CMK (cell line): ENCODE measurements at regions not wholly inside any gene's neighbourhood (a gene's known extent, or its start where the extent isn't known, plus 50 kb on each side); places are given as distances from the start of the nearest gene placed in this dataset.
"Not testable (repeated sequence)": the region's sequence is repeated elsewhere in the genome, so short reads cannot be mapped to it uniquely, and the experiment has no call there.

ENCODE experiments used
- DNase-seq: peaks from one replicate; pipeline ENCODE4 v3.0.0-alpha.2; 2010; ENCODE audit warnings: low read depth

DNA sequence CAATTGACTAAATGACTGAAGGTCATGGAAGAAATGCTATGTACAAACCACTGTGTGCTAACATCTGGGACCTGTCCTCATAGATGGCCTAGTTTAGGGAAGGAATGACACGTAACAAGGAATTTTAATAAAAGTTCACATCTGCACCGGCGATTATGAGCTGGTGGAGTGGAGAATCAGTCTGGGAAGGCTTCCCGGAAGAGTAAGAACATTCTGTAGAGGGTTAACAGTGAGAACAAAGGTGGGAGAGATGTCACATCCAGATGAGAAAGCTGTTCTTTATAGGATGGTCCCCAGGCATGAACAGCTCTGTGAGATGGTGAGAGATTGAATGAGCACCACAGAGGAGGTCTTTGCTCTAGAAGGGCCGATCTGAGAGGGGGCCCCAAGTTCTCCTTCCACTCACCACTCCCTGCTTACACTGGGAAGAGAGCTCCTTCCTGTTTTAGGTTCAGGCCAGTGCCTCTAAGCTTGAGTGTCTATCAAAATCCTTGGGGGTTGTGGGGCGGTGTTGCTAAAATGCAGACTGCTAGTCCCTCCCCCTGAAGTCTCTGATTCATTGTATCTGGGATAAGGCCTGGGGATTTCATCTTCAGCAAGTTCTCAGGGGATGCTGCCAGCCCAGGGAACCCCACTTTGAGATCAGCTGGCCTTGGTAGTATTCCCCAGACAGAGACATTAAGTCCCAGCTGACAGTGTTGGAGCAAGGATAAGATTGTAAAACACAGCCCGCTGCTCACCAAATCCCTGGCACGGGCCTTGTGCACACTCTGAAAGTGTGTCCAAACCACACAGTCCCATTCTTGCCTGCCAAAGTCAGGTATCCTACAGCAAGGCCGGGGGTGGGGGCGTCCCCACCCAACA is 294.7 kb upstream of the MAF start:
- no peak for DNase-seq

DNA sequence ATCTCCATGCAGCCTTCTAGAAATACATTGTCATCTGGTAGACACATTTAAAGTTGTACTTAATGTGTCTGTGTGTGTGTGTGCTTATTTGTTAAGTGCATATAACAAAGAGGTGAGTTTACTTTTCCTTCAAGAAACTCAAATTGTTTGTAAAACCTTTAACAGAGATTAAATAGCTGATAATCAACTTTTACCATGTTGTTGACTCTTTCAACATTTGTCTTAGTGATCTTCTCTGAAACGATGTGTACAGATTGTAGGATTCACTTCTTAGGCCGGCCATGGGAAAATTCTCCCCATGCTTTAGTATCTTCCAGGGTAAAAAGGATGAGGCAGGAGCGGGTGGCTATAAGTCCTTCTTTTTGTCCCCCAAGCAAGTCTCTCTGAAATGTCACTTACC is 292.9 kb upstream of the MAF start:
- no peak for DNase-seq

DNA sequence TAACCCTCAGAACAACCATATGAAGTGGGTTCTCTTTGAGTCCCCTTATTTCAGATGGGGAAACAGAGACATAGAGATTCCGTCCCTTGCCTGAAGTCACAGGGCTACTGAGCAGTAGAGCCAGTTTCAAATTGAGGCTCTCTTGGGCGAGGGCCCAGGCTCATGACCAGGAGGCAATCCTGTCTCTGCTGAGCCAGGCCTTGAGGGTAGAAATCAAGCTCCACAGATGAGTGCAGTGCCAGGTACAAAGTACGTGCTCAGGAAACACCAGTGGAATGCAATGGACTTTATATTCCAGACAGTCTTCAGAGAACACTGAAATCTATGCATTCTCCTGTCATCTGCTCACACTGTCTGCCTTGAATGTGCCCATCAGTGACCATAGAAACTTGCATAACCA is 291.7 kb upstream of the MAF start:
- no peak for DNase-seq

DNA sequence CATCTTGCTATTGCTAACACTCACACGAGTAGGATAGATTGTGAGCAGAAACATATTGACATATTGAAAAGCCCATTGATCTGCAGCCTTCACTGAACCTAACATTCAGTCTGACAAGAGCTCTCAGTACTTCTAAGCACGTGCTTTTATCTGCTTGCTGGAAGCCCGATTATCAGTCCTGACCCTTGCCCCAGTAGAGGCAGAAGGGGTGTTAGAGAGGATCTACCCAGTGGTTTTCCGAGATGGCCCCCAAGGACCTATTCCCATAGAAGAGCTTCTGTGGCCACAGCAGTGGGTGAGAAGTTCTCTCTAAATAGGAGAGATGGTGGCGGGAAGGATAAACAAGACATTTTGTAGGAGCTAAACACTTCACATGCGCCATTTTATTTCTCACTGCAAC is 290.9 kb upstream of the MAF start:
- no peak for DNase-seq

DNA sequence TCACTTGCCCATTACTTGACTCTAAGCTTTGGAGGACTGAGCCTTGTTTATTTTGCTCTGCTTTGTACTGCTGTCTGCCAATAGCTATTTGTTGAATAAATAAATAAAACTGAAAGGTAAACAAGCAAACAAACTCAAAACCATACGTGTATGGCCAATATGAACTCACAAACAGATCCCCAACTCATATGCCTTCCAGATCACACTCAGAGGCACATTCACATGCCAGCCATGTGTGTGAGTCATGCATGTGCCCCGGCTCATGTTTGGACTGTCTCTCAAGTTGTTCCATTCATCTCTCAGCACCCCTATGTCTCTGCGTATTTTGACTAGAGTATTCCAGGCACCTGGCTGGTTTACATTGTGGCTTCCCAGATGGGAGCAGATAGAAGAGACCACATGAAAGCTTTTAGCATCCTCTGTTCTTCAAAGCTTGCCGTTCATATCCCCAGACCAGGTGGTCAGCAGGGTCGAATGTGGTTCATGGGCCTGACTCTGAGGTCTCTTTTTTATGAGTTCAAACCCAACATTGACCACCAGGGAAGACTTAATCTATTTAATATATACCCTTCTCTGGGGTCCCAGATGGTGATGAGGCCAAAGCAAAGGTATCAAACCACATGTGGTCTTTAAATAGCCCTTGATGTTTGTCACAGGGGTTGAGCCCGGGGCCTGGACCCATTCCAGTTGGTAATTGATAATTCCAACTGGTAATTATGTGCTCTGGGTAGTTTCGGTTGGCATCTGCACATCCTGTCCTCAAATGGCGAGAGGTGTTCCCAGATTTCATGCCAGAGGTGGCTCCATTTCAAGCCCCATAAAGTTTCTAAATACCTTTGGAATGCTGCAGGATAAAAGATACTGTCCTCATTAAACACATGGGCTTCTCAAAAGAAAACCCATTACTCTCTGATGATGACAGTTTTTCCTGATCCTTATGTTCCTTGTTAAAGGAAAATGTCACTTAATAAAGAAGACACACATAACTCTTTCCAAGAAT is 287.3 kb upstream of the MAF start:
- no peak for DNase-seq

DNA sequence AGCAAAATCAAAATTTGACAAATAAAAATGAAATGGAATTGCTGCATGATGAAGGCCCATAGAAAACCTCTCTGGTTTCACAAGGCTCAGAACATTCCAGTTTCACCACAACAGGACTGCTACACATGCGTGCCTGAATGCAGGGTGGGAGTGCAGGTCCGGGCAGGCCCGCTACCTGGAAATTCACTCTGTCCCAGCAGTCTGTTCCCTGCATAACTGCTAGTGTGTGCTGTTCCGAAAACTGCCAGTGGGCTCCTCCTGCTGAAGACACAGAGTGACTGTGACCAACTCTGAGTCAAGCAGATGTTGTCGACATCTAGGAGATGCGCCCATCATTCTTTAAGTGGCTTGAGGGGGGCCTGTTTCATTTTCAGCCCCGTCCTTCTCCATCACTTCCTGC is 284.8 kb upstream of the MAF start:
- no peak for DNase-seq

DNA sequence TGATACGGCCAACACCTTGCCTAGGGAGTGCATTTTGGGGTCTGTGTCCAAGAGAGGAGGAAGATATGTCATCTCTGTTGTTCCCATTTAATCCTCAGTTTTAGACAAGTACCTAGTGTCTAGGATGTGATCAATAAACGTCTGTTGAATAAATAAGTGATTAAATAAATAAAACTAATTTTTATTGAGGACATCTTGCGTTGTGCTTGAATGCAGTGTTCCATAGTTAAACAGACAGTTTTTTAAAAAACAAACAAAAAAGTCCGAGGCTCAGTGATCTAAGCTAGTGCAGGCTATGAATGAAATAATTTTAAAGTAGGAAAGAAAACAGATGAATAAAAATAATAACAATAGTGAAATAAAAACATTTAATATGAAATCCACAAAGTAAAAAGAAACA is 283.0 kb upstream of the MAF start:
- no peak for DNase-seq

DNA sequence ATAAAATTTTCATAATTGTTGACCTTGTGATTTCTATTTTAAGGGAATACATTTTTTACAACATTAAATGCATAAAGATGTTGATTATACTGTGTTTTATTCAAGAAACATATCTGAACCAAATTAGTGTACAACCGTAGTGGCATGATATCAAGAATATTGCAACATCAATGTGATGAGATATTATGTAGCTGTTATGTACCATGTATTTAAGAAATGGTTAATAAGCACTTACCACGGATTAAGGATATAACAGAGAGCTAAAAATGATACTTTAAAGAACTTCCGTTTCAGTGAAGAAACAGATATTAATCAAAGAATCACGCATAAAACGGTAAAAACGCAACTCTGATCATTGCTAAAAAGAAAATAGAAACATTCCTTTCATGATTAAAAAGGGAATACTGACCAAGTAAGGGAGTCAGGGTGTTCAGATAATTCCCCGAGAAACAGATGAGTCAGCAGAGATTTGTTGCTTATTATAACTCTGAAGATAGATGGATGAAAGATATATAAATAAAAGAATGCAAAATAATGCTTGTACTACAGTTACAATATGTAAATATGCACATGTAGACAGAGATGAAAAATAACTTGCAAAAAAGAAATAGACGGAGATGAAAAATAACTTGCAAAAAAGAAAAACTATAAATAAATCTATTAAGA is 281.9 kb upstream of the MAF start:
- DNase-seq, result no peak

DNA sequence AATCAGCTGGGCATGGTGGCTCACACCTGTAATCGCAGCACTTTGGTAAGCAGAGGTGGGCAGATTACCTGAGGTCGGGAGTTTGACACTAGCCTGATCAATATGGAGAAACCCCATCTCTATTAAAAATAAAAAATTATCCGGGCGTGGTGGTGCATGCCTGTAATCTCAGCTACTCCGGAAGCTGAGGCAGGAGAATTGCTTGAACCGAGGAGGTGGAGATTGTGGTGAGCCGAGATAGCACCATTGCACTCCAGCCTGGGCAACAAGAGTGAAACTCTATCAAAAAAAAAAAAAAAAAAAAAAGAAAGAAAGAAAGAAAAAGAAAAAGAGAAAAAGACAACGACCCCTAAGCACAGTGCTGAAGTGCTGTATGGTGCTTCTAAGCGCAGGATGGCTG is 280.6 kb upstream of the MAF start:
- not testable (repeated sequence) for DNase-seq

DNA sequence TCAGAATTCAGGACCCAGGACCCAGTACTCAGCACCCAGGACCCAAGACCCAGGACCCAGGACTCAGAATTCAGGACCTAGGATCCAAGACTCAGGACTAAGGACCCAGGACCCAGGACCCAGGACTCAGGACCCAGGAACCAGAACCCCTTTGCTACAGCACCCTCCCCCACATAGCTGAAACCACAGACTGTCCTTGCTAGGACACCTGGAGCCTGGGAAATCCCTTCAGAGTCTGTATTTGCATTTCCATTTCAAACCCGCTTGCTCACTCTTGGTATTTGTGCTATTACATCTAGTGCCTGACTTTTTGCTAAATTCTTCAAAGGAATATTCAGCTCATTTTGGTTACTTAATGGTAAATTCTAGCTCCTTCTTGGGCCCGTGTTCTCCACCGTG is 275.8 kb upstream of the MAF start:
- DNase-seq, result no peak

DNA sequence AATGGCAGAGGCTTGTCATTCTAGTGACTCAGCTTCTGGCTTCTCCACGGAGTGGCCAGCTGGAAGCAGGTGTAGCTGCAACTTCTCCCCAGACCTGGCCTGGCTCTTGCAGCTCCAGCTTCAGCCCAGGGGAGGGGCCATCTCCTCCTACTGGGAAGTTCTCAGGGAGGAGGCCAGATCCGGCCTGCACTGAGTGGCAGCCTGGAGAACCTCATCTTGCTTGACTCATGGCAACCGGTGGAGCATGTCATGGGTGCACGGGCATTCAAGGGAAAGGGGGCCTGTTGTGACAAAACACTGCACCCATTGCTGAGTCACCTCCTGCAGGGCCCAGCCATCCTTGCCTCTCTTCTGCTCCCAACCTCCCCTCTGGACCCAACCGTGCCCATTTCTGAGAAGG is 273.9 kb upstream of the MAF start:
- no peak for DNase-seq

DNA sequence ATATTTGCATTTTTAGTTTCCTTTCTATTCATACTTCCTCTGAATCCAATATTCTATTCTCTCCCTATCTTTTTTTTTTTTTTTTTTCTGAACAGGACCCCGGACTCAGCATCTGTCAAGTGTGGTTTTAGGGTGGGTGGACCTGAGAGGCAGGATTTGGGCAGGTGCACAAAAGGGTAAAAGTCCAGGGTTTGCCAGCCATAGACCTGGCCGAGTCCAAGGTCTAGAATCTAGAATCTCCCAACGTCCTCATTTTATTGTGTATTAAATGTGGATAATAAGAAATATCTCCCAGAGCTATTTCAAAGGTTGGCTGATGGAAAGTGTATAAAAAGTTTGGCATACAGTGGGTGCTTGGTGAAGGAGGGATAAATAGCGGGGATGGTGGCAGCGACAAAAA is 273.3 kb upstream of the MAF start:
- DNase-seq, result no peak

DNA sequence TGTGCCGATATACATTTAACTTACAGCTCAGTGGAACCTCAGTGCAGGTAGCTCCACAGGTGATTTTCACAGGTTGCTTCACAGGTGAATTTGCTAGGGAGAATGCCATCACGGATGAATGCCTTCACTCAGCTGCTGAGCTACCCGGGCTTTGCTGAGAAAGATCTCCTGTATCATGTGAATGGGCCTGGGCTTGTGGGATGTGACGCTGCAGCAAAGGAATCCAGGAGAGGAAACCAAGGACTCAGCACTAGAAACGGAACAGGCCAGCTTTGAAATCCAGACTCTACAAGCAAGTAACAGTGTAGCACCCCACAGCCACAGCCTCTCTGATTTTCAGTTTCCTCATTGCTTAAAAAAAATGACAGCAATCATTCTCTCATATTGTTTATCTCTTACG is 271.4 kb upstream of the MAF start:
- no peak for DNase-seq

DNA sequence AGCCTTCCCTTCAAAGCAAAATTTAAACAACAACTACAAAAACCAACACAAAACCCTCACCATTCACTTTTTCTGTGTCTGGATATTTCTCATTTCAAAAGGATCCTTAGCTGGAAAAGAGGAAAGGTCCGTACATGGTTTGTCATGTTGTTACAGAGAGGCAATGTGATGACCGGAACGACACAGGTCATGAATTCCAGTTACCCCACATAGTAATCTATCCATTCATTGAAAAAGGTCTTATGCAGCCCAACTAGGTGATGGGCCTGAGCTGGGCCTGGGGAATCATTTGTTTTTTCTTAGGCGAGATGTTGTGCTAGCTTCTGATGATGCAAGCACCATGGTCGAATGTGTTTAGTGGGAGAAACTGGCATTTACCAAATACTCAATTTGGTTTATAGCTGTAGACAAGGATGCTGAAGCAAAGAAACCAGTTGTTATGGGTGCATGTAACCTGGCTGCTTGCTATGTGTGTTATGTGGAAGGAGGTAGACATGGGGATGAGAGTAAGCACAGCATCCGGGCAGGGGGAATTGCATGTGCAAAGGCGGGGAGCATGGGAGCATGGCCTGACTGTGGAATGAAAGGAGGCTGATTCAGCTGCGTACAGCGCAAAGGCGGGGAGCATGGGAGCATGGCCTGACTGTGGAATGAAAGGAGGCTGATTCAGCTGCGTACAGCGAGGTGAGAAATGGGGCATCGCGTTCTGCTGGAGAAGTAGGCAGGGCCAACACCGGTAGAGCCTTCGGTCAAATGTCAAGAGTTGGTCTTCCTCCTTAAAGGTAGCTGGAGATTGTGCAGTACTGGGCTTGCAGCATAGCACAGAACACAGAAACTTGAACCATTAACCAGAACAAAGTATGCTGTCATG is 269.7 kb upstream of the MAF start:
- DNase-seq, result no peak

DNA sequence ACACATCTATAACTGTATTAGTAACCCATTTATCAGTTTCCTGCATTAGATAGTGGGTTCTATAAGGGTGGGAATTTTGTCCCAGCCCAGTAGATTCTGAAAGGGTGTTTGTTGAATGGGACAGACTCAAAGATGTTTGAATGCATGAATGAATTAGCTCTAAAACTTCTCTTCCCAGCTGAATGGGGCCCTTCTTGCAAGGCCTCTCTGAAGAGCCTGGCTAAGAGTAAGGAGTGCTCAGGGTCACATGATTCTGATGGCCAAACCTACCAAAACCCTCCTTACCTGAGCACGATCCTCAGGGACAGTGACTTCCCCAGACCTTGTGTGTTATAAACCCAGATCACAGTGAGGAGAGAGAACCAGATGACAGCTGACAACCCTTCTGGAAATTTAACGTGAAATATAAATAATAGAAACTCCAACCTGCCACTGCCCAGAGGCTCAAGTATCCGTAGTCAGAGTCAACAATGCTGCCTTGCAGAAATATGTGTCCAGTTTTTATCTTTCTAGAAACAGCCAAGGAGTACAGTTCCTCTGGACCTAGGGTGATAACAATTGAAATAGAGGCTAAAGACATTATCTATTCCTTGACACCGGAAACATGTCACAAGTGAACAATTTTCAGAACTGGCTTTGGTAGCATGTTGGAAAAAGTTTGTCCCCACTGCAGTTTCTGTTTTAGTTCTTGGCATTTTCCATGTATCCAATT is 268.9 kb upstream of the MAF start:
- DNase-seq, result no peak

DNA sequence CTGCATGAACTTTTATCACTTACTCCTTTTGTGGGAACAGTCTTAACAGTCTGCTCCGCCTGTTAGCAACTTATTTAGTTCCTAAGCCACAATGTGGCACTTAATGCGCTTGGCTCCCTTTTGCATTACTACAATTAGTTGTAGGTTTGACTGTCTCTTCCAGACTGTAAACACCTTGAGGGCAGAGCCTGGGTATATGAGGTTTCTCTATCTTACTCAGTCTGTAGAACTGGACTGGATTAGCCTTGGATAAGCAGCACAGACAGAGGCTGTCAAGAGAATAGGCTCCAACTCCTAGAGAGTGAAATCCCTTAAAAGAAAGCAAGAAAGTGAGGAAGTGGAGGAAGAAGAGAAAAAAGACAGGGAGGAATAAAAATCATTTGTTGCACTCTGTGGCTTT is 268.3 kb upstream of the MAF start:
- DNase-seq, result no peak

DNA sequence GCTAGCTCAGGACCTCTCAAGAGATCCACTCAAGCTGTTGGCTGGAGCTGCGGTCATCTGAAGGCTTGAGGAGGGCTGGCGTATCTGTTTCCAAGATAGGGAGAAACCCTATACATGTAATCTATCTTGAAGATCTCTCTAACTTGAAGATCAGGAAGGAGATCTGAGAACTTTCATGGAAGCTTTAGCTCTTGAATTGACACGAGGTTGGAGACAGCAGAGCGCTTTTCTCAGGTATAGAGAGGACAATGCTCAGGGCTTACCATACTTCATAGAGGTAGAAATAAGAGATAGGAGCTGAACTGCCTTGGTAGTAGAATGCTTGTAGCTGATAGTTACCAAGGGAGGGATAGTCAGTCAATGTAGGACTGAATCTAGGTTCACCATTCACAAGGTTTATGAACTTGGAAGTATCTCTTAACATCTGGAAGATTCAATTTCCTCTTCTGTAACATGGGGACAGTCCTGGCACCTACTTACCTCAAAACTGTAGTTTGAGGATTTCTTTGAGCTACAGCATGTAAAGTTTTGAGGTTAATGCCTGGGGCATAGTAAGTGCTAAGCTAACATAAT is 267.0 kb upstream of the MAF start:
- DNase-seq, result no peak

DNA sequence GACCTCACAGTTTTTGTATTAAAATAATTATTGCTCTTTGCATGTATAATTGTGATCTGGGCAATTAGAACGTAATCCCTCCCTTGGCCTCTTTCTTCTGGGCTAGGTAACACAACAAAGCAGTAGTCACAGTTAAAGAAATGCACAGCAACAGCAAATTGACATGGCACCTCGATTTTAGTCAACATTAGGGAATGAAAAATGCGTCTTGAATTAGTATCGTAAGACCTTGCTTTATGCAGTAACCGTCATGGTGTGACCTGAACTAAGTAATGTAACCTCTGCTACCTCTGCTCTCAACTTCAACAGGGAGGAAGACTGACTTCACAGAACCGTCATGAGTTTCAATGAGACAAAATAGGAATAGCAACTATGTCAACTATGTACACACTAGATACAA is 265.4 kb upstream of the MAF start:
- DNase-seq, result no peak

DNA sequence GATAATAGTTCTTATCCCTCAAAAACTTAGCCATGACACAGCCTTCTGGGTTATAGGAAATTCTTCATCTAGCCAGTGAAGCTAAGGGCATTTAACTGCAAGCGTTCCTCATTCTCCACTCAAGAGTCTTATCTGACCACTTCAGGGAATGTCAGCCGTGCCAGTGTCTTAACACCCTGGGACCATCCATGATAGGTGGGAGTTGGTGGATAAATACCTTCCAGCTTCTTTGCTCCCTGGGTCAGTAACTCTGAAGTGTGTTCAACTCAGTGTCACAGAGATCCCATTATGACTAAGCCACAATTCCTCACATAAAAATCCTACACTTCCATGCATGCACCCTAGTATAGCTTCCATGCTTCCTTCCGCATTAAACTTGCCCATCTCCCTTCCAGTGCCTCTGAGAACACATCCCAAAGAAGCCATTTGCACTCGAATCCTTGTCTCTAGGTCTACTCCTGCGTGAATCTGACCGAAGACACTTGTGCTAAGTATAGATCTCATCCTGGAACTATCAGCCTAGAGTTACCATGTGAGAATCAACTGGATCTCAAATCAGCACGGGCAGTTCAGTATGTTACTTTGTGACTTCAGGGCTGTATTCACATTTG is 264.3 kb upstream of the MAF start:
- DNase-seq, result no peak
